Spleen (tissue), 7 donors: ENCODE measurements at regions not wholly inside any gene's neighbourhood (a gene's known extent, or its start where the extent isn't known, plus 50 kb on each side); places are given as distances from the start of the nearest gene placed in this dataset.

Source experiments
- CTCF ChIP-seq, 11 experiments: fragments of 200-600 bp in 7 of 11; fragments of 450-650 bp in 4 of 11; sonication (generic) in 4 of 11; IDR thresholded peaks in 8 of 11; conservative IDR thresholded peaks in 3 of 11; 1 replicate in 7 of 11; 2 replicates in 4 of 11; pipeline versions ENCODE4 v1.4.0 to v1.8.0; 2016 to 2021; ENCODE audit warnings: antibody characterized with exemption in 11 of 11, inconsistent platforms in 4 of 11, mild to moderate bottlenecking in 1 of 11
- POLR2A ChIP-seq, 3 donors: fragments of 450-650 bp; IDR thresholded peaks; one replicate each; pipeline ENCODE4 v1.5.1; 2017; ENCODE audit warnings: antibody characterized with exemption in 3 of 3, mild to moderate bottlenecking in 1 of 3
- POLR2AphosphoS5 ChIP-seq, 3 donors: sonication (generic); formaldehyde crosslinking; IDR thresholded peaks; one replicate each; pipeline ENCODE4 v1.5.1; 2017; ENCODE audit warnings: antibody characterized with exemption in 3 of 3
- donor health status: DM: no; HTN: no; CAD: no; lungs with moderate emphysema.
- donor health status: DM: no; HTN: no; CAD: no.
- donor health status: DM: no; HTN: no; CAD: no.

- TF ChIP-seq CTCF (IDR thresholded peaks at IDR 0.05 in 8 of 11, conservative IDR thresholded peaks at IDR 0.05 in 3 of 11) (no peak), POLR2A (IDR thresholded peaks at IDR 0.05) (no peak), POLR2AphosphoS5 (IDR thresholded peaks at IDR 0.05) (no peak)
These were observed 295.7 kb downstream of the SOX2 start for GRCh38 chr3:182007441-182007840.
